HG02970 (cell line): ENCODE measurements at regions not wholly inside any gene's neighbourhood (a gene's known extent, or its start where the extent isn't known, plus 50 kb on each side); places are given as distances from the start of the nearest gene placed in this dataset.

Experiments
- ATAC-seq: cut with Tn5 transposase; IDR thresholded peaks from one replicate; pipeline ENCODE4 v1.9.1; 2021; ENCODE audit warnings: mild to moderate bottlenecking, moderate library complexity, moderate number of reproducible peaks; ENCODE audit not compliant: unreplicated experiment, low FRiP score

DNA sequence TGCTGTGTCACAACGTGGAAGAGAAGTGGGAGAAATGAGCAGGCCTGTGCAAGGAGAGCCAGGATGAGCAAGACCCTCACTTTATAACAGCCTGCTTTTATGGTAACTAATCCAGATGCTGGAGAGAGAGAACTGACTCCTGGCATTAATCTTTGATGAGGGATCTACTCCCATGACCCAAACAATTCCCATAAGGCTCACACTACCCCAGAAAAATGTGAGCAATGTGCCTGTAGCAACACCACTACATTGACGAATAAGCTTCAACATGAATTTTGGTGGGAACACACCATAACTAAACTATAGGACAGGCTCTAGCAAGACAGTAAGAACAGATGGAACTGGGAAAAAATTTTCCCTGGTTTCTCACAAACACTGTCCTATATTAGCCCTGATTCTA is 173.6 kb upstream of the PRSS58 start:
- no peak for ATAC-seq

DNA sequence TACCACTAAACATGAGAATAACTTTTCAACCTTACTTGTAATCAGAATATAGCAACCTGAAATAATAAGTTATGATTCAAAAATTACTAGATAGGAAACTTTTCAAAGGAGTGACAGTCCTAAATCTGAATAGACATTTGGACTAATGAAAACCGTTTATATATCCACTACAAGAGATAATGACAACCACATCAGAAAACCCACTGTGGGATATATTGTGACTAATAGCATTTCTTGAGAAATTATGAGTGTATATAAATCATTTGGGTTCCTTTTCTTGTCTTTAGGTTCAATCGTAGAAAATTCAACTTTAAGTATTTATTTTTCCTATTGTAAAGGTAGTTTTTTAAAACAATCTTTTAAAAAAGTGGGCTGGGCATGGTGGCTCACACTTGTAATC is 170.2 kb upstream of the PRSS58 start:
- ATAC-seq: no peak

DNA sequence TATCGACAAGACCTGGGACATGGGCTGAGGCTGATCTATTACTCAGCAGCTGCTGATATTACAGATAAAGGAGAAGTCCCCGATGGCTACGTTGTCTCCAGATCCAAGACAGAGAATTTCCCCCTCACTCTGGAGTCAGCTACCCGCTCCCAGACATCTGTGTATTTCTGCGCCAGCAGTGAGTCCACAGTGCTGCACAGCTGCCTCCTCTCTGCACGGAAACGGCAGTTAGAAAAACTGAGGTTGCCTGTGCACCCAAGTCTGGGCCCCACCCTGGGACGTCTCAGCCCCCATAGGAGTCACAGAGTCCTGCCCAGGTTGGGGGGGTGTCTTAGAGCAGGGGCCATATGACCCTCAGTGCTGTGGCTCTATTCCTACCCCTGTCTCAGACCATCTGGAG is 167.4 kb upstream of the PRSS58 start:
- no peak for ATAC-seq

DNA sequence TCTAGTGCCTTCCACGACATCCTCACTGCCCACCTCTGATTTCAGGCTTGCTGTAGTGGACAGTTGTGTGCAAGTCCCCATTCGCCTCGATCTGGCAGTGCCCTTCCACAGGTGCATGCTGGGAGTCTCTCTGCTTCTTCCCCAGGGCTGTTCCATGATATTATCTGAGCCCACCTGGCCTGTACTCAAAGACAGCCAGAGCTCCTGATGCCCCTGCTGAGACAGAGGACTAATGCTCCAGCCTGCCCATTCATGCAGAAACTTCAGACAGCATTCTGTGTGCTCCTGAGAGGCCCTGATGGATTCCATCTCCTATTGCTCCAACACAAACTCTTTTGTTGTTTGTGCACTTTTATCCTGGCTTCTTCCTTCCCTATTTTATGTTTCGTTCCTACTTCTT is 164.8 kb upstream of the PRSS58 start:
- no peak for ATAC-seq

DNA sequence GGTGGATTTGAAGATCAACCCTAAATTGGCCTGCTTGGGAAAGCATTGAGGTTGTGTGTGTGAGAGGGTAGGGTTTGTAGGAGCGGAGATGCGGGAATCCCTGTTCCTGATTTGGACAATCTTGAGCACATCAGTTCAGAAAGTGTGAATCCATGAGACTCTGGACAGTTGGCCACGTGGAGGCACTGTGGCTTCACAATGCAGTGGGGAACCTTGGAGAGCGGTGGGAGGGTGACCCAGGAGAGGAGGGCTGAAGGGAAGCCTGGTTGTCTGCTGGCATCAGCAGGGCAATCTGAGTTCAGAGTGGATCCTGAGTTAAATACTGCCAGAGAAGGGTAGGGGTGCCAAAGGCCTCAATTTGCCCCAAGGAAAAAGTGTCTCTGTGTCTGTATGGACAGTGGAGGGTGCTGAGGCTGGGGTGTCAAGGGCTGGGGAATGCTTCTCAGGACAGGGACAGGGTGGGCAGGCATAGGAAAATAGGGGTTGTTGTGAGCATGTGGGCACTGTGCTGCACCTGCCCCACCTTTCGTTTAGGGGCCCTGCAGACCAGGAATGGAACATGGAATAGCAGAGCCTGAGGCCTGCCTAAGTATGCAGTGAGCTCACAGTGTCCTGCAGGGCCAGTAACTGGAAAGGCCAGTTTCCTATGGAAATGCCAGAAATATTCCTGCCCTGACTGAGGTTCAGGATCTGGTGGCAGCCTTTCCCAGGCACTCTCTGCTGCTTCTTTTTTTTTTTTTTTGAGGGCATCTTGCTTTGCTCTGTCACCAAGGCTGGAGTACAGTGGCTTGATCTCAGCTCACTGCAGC is 162.9 kb upstream of the PRSS58 start:
- no peak for ATAC-seq

DNA sequence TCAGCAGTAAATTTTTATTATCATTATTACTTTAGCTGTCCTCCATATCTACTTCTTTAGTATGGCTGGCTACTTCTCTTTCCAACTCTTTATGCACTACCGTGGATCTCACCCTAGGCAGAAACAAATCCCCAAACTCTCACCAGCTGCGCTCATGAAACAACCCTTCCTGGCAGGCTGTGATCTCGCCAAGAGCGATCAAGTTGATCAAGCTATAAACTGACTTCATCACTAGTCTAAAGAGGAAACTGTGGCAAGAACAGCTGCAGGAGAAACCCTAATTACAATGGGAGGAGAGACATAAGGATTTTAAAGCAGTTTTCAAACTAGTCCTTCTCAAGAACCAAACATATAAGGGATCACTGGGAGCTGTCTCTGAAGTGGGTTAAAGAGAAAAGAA is 160.5 kb upstream of the PRSS58 start:
- ATAC-seq: no peak

DNA sequence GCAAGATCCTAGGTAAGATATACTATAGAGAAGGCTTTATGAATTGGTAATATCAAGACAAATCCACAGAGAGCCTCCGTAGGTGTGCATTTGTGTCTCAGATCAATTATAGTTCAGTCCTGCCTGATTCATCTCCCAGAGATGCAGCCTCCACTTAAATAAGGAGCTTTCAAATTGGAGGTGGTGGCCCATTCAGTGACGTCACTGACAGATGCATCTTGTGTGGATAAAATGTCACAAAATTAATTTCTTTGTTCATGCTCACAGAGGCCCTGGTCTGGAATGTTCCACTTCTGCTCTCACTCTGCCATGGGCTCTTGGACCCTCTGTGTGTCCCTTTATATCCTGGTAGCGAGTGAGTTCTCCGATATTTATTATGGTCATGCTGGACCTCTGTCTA is 157.1 kb upstream of the PRSS58 start:
- no peak for ATAC-seq

- no peak for ATAC-seq
Measured at GRCh38 chr7:142414135-142414534, 156.3 kb upstream of the PRSS58 start.

DNA sequence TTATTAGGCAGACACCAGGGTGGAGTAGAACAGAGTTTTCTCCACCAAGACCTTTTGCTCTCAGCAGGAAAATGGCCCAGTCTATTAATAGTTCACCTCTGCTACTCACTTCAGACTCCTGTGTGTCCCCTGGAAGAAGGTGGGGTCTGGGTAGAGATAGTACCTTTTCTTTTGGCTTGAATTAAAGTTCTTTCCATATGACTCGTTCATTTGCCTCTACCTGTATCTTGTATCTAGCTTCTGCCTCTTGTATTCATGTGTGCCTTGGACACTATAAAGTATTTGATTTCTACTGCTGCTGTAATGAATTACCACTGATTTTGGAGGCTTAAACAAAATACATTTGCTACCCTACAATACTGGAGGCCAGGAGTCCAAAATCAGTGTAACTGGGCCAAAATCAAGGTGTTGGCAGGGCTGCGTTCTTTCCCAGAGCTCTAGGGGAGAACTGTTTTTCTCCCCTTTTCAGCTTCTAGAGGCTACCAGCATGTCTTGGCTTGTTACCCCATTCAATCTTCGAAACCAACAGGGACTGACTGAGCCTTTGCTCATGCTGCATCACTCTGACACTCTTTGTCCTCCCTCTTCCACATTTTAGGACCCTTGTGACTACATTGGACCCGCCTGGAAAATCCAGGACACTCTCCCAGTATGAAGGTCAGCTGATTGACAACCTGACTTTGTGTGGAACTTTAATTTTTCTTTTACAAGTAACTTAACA is 155.6 kb upstream of the PRSS58 start:
- no peak for ATAC-seq

- ATAC-seq: peak; percentile 70
Measured at GRCh38 chr7:142412551-142413193, 154.8 kb upstream of the PRSS58 start.

DNA sequence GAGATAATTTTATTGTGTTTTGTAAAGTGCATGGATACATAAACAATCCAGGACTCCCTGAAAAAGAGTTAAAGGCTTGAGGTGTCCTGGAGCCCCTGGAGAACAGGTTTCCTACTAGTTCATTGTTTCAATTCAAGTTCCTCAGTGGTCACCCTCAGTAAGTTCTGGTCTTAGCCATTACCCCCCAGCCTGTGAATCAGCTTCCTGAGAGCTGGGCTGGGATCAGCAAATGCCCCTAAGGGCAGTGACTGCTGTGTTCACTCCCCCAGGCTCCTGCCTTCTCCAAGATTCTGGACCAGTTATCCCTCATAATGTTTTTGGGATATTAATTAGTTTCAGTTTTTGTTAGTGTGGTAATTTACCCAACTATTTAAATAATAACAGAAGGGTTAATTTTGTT is 151.6 kb upstream of the PRSS58 start:
- ATAC-seq: no peak

GRCh38 chr7:142408794-142409193 is 150.9 kb upstream of the PRSS58 start:
- no peak for ATAC-seq

DNA sequence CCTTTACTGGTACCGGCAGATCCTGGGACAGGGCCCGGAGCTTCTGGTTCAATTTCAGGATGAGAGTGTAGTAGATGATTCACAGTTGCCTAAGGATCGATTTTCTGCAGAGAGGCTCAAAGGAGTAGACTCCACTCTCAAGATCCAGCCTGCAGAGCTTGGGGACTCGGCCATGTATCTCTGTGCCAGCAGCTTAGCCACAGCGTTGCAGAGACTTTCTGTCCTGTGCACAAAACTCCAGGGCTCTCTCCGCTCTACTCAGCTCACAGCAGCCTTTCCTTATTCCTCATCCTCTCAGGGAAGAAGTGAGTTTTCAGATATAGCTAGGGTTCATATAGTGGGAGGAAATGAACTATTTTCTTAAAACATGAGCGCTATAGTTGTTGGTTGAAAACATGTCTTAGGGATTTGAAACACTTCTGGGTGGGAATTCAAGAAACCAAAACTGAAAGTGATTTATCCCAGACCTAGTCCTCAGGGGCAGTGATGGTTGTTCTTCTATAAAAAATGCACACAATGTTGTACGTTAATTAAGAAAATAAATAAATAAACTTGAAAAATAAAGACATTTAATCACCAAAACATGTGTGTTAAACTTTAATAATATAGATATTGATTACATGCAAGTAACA is 150.2 kb upstream of the PRSS58 start:
- no peak for ATAC-seq

DNA sequence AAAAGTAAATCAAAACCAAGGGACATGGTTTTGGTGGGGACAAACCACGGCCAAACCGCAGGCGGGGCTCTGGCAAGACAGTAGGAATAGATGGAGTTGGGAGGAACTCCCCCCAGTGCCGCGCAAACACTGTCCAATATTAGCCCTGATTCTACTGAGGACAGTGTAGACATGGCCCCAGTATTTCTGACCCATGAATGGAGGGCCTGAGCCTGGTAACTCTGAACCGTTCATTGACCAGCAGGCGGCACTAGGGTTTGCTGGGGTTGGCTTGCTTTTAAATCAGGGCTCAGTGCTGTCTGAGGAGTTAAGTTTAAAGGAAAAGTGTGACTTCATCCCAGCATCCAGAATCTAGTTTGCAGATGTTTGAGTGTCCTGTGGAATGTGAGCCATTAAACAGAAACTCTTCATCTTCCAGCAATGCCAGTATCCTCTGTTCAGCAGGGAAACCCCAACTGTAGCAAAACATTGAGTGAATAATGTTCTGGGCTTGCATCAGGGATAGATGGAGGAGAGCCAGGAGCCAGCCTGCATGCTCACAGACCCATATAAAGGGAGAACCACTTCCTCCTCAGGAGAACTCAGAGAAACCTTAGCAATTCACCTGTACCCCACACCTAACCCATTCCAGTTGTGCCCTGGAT is 147.4 kb upstream of the PRSS58 start:
- ATAC-seq: no peak

- no peak for ATAC-seq
Measured at GRCh38 chr7:142401951-142402350, 144.1 kb upstream of the PRSS58 start.

DNA sequence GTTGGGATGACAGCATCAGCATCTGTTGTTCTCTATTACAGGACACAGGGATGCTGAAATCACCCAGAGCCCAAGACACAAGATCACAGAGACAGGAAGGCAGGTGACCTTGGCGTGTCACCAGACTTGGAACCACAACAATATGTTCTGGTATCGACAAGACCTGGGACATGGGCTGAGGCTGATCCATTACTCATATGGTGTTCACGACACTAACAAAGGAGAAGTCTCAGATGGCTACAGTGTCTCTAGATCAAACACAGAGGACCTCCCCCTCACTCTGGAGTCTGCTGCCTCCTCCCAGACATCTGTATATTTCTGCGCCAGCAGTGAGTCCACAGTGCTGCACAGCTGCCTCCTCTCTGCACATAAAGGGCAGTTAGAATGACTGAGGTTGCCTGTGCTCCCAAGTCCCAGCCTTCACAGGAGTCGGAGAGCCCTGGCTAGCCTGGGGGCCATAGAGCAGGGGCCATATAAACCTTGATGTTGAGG is 142.2 kb upstream of the PRSS58 start:
- no peak for ATAC-seq

DNA sequence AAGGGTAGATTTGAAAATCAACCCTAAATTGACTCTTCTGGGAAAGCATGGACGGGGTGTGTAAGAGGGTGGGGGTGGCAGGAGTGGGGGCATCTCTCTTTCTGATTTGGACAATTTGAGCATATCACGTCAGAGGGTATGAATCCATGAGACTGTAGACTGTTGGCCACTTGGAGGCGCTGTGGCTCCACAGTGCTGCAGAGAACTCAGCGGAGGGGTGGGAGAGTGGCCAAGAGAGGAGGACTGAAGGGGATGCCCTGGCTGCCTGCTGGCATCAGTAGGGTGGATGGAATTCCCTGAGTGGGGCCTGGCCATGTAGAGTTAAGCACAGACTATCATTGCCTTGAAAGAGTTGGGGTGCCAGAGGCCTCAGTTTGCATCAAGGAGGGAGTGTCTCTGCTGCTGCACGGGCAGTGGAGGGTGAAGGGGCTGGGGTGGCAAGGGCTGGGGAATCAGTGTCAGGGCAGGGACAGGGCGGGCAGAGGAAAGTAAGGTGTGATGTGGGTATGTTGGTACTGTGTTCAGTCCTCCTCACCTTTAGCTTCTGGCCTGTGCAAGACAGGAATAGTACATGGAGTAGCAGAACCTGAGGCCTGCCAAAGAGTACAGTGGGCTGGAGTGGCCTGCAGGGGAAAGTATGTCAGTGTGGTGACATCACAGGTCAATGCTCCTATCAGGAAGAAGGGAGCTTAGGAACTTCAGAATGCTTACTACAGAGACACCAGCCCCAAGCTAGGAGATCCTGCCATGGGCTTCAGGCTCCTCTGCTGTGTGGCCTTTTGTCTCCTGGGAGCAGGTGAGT is 133.5 kb upstream of the PRSS58 start:
- ATAC-seq: no peak

DNA sequence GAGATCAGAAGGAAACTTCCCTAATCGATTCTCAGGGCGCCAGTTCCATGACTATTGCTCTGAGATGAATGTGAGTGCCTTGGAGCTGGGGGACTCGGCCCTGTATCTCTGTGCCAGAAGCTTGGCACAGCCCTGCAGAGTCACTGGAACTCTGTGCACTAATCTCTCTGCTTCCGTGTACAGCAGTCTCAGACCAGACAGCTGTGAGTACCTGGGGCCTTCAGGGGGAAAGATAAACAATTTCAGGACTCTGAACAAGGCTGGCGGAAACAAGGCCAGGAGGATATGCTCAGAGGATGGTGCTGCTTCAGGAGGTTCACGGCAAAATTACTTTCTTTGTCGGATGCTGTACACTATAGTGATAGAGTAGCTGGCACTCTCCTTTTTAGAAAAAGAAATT is 131.7 kb upstream of the PRSS58 start:
- ATAC-seq: no peak

GRCh38 chr7:142385491-142386340 is 127.9 kb upstream of the PRSS58 start:
- ATAC-seq: no peak
